RWPE1 (cell line): ENCODE measurements at regions not wholly inside any gene's neighbourhood (a gene's known extent, or its start where the extent isn't known, plus 50 kb on each side); places are given as distances from the start of the nearest gene placed in this dataset.
A peak's percentile ranks its signal among the peaks of the same experiment; 100 is the strongest.
"Not testable (repeated sequence)": the region's sequence is repeated elsewhere in the genome, so short reads cannot be mapped to it uniquely, and the experiment has no call there.

Source experiments
- CTCF ChIA-PET: fragments of 350-600 bp; sonication (Branson Sonifier 250); formaldehyde crosslinking; extraction: SDS; loops from one replicate; lab custom pipeline; 2021; lab: Yijun Ruan, JAX
- POLR2A ChIA-PET: fragments of 400-600 bp; formaldehyde crosslinking; extraction: SDS; loops from one replicate; lab custom pipeline; 2020; ENCODE audit warnings: antibody characterized with exemption; ENCODE audit not compliant: low non-redundant PET; lab: Yijun Ruan, JAX
- DNase-seq: peaks from one replicate; pipeline ENCODE4 v3.0.0; 2012; ENCODE audit warnings: low spot score
- H3K27ac ChIP-seq: fragments of 450-650 bp; 2 replicates; pipeline ENCODE4 v1.5.1; 2017
- TF ChIP-seq, protein P1 (sequence below): fragments of 450-650 bp; conservative IDR thresholded peaks from 2 replicates; pipeline ENCODE4 v1.5.1; 2017; ENCODE audit warnings: low read depth, mild to moderate bottlenecking

GRCh38 chr4:12452291-12452690 is 1023.6 kb upstream of the HS3ST1 start:
- DNase-seq = no peak
- H3K27ac ChIP-seq = no peak overlapping the region
- POLR2A ChIA-PET = interaction anchor here (0.7 kb wide), 1 partner anchor 908 kb away, joined by 4 read pairs; no protein-coding TSS in a partner anchor
- TF ChIP-seq, protein P1, sequence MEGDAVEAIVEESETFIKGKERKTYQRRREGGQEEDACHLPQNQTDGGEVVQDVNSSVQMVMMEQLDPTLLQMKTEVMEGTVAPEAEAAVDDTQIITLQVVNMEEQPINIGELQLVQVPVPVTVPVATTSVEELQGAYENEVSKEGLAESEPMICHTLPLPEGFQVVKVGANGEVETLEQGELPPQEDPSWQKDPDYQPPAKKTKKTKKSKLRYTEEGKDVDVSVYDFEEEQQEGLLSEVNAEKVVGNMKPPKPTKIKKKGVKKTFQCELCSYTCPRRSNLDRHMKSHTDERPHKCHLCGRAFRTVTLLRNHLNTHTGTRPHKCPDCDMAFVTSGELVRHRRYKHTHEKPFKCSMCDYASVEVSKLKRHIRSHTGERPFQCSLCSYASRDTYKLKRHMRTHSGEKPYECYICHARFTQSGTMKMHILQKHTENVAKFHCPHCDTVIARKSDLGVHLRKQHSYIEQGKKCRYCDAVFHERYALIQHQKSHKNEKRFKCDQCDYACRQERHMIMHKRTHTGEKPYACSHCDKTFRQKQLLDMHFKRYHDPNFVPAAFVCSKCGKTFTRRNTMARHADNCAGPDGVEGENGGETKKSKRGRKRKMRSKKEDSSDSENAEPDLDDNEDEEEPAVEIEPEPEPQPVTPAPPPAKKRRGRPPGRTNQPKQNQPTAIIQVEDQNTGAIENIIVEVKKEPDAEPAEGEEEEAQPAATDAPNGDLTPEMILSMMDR = no peak
- CTCF ChIA-PET = no interaction called here

DNA sequence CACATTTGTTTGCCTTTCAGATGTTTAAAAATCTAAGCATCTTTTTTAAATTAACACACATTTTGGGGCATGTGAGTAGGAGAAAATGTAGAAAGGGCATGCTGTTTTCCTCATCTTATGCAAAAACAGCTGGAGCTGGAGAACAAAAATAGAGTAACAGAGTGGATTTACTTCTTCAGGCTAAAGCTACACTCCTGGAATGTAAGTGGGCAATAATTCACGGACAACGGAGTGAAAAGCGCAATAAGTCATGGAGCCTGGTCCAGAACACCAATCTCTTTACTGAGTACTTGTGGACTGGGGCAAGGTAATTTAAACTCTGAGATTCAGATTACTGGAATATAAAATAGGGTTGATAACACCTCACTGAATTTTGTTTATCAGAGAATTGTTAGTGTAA is 1018.8 kb upstream of the HS3ST1 start:
- no peak for DNase-seq
- TF ChIP-seq, protein P1 = no peak
- H3K27ac ChIP-seq = no peak overlapping the region
- POLR2A ChIA-PET = no interaction called here
- CTCF ChIA-PET = no interaction called here

- no peak overlapping the region for H3K27ac ChIP-seq
- ChIA-PET POLR2A (no interaction called here), CTCF (no interaction called here)
- no peak for DNase-seq
- TF ChIP-seq, protein P1 = no peak
Observed at GRCh38 chr4:12446657-12447185, 1018.0 kb upstream of the HS3ST1 start.

- H3K27ac ChIP-seq = no peak overlapping the region
- CTCF ChIA-PET = no interaction called here
- POLR2A ChIA-PET = no interaction called here
- DNase-seq = no peak
- TF ChIP-seq, protein P1 = no peak
Observed at GRCh38 chr4:12446256-12446655, 1017.6 kb upstream of the HS3ST1 start.

- H3K27ac ChIP-seq = no peak overlapping the region
- TF ChIP-seq, protein P1 = no peak
- DNase-seq = no peak
- ChIA-PET CTCF (no interaction called here), POLR2A (no interaction called here)
Observed at GRCh38 chr4:12445711-12446235, 1017.1 kb upstream of the HS3ST1 start.

- TF ChIP-seq, protein P1 = no peak
- ChIA-PET POLR2A (no interaction called here), CTCF (no interaction called here)
- no peak overlapping the region for H3K27ac ChIP-seq
- peak; percentile 6 for DNase-seq
Observed at GRCh38 chr4:12439633-12440305, 1011.1 kb upstream of the HS3ST1 start.

DNA sequence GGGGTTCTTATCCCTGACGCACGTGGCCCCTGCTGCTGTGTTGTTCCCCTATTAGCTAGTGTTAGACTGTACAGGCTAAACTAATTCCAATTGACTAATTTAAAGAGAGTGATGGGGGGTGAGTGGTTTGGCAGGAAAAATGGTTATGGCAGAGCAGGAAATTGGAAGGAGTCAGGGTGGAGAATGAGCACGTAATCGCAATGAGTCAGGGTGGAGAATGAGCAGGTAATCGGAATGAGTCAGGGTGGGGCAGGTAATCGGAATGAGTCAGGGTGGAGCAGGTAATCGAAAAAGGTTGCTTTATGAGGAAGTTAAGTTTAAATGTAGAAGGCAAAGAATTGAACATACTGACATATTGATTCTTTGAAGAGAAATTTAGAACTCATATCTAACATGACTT is 1002.6 kb upstream of the HS3ST1 start:
- DNase-seq, POLR2A ChIA-PET, H3K27ac ChIP-seq, CTCF ChIA-PET: not testable (repeated sequence)
